Activated T-helper 1 cell treated with anti-CD3 and anti-CD28 coated beads, Interleukin-2, amount 50 U/mL, for 16 hours (primary cell): ENCODE measurements at regions not wholly inside any gene's neighbourhood (a gene's known extent, or its start where the extent isn't known, plus 50 kb on each side); places are given as distances from the start of the nearest gene placed in this dataset.
"Not testable (repeated sequence)": the region's sequence is repeated elsewhere in the genome, so short reads cannot be mapped to it uniquely, and the experiment has no call there.

Experiments used
- DNase-seq, 2 donors: peaks; one replicate each; pipeline ENCODE4 v3.0.0-alpha.2; 2020; ENCODE audit warnings: low read depth in 1 of 2, low spot score in 1 of 2

DNA sequence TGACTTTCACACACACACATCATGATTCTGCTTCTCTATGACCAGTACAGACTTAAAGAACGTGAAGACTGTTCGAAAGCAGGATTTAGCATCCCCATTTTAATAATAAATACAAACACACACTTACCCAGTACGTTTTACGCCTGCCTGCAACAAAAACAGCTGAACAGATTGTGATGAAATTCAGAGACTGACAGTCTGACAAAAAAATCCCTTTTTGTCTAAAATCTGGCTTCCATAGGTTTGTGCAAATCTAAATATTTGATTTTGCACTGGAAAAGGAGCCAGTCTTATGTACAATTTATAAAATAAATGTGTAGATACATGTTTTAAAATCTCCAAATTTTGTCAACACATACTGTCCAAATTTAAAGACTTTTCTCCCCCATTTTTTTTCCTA, 630.7 kb downstream of the ZEB2 start:
- DNase-seq = no peak

DNA sequence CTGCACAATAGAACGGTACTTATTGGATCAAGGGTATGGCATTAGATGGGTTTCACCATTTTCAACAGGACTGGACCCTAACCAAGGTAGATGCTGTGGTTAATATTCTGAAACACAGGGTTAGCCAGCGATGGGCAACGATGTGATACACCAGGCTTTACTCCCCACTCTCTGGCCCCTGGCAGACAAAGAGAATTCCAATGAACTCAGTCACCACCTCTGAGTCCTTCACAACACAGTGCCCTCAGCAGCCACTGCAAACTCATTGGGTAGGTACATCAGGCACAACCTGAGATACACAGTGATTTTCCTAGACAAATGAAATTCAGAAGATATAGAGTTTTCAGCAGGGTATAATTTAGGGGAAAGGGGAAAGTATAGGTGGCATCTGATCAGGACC, 634.5 kb downstream of the ZEB2 start:
- no peak for DNase-seq

DNA sequence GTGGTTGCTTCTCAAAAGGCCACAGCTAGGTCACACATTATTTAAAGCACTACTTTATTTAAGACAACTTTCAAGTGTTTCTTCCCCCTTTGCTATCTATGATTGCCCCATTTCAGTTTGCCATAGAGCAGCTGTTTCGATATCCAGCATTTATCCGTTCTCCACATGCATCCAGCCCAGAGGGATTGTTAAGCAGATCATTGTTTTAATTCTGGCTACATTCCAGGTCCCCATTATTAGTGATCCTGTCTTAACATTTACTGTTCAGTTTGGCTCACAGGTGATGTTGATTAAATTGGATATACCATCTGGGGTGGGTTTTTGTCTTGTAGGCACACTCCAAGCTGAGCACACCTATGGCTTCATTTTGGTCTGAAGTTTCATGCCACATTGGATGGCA, 638.7 kb downstream of the ZEB2 start:
- DNase-seq = no peak

DNA sequence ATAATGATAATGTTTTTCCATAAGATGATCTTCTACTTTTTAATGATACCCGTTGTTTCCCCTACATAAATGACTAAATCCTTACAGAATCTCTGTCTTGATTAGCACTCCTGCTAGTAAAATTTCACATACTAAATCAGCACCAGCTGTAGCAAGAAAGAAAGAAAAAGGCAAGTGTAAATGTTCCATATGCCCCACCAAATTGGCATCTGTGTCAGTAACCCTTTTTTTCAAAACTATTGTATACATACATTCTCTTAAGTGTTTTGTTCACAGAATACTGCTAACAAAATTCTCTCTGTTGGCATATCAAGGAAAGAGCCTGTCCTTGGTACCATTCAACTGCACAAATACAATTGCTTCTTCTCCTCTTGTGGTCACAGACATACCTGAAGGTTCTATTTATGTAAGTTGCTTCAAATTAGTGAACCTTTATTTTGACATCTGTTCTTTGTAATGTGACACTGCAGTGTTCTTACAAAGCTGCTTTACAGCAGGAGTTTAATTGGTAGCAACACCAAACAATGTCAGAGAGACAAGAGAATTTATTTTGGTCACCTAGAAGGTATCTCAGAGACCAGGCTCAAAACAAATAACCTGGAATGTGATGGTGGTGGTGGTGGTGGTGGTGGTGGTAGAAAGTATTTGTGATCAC, 641.9 kb downstream of the ZEB2 start:
- no peak for DNase-seq

DNA sequence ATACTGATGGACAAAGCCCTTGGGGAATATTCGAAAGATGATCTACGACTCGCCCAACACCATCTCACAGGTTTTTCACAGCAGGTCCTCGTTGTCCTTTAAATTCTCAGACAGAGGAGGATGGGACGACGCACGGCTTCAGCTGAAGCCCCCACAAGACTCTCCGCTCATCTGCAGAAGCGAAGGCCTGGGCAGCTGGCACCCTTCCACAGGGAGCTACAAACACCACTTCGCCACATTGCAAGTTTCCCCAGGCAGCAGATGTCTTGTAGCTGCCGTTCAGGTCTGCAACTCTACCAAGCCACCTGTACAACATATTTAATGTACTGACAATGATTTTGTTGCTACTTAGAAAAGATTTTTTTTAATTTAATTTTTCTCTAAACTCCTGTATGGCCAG, 642.9 kb downstream of the ZEB2 start:
- no peak for DNase-seq

DNA sequence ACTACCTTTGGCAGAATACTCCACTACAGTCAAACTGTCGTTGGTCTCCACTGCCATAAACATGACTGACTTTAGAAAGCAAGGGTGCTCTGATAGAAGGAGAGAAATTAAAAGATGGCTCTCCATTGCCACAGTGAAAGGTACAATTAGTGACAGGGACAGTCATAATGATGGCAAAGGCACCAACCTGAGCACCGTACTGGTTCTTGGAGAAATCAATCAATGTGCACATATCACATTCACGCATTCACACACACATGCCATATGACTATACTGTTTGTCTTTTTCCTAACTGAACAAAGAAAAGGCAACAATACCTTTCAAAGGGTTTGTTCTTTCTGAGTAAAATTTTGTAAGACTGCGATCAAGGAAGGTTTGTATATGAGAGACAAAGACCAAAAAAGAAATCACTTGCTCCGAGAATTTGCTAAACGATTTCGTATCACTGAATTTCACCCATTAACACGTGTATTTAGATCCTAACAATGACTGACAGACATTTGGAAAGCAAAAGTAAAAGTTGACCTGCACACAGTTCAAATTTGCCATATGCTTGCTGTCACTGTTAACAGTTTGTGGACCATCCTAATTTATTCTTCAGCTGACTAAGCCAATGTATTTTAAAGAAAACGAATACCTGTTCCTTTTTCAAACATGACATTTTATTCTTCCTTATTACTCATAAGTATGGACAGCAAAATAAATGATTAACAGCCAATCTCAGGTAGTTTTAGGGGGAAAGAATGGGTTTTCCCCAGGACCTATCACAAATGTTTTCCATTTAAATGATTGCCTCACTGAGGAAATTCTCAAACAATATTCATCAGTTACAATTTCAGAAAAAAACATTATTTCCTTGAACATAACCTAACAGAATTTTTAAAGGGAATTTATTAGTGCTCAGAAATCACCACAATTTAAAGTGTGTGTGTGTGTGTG, 644.4 kb downstream of the ZEB2 start:
- no peak for DNase-seq

DNA sequence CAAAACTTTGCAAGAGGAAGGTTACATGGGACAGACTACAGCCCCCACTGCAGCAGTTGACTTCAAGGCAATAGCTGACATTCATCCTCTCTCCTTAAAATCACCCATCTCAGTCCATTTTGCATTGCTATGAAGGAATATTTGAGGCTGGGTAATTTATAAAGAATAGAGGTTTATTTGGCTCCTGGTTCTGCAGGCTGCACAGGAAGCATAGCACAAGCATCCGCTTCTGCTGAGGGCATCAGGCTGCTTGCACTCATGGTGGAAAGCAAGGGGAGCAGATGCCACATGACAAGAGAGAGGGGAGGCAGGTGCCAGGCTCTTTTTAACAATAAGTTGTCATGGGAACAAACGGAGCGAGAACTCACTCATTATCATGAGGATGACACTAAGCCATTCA, 646.0 kb downstream of the ZEB2 start:
- DNase-seq = no peak

DNA sequence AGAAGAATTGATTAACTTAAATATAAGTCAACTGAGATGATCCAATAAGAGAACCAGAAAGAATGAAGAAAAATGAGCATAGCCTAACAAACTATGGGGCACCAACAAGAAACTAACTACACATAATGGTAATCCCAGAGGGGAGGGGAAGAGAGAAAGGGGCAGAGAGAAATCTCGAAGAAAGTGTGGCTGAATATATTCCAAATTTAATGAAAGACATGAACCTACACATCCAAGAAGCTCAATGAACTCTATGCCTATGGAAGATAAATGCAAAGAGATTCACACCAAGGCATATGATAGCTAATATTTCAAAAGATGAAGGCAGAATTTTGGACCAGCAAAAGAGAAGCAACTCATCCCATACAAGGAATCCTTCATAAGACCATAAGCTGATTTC, 649.2 kb downstream of the ZEB2 start:
- DNase-seq = no peak

DNA sequence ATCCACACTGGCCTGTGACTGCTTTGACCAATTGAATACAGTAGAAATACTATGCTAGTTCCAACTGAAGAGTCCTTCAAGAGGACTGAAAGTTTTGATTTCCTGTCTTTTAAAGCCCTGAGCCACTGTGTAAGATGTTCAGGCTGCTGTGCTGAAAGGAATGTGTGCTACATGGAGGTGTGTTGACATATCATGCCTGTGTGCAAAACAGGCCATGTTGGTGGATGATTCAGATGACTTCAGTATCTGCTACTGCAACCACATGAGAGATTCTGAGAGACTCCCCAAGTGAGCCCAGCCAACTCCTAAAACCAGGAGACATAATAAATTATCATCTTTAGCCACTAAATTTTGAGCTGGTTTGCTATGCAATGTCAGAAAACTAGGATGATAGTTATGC, 662.9 kb downstream of the ZEB2 start:
- no peak for DNase-seq

DNA sequence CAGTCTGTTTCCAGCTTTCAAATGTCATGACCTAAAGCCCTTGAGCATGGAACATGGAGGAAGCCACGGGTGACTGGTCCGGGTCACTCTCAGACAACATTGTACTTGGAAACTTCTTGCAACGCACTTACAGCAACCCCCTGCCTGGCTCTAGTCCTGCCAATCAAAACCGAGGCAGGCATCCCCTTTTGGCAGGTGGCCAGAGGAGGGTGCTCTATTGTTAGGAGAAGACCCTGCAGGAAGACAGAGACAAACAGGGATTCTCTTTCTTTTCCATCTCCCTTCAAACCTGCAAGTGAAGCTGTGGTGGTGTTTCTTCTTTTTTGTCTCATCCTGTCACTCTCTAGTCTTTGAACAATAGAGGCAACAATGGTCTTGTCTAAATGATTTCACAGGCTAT, 667.2 kb downstream of the ZEB2 start:
- DNase-seq = no peak

DNA sequence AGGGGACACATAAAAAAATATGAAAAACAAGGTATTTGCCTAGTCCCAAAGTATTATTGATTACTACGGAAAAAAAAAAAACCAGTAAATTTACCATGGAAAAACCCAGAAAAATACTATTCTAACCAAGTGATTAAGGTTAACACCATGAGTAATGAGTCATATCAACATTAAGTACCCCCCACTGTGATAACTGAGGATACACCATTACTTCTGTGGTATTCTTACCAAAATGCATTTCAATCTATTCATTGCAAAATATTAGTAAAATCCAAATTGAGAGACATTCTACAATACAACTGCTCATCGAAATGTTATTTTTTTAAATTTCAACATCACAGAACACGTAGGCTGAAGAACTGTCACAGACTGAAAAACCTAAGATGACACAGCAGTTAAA, 669.8 kb downstream of the ZEB2 start:
- no peak for DNase-seq

DNA sequence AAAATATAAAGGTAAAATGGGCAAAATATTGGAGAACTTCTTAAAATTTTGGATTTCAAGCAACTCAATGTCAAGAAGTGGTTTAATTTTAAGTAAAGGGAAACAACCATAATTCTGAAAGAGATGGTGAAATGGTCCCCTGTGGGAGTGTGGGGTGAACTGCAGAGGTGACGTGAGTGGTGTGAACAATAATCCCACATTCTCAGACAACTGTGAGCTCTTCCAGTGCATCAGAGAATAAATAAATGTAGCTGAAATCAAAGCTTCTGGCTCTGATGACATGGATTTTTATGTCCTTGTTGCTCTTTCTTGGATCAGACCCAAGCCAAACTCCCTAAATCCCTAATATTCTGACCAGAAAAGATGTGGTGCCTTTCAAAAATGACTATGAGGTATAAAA, 672.7 kb downstream of the ZEB2 start:
- no peak for DNase-seq

DNA sequence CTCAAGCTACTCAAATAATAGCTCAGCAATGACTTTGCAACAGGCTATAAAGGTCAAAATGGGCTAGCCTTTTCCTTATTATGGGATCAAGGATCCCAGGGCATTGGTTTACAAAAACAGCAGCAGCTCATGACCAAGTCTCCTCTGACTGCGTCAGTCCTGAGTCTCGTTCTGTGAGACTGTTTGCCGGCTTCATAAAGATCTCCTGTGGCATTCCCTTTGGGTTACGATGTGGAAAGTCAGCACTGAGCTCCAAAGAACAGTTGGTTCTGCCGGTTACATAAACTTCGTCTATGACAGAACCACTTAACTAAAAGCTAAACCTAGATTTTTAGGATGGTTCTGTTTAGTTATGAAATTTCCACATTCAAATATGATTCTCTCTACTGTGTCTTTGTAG, 674.9 kb downstream of the ZEB2 start:
- DNase-seq = no peak

DNA sequence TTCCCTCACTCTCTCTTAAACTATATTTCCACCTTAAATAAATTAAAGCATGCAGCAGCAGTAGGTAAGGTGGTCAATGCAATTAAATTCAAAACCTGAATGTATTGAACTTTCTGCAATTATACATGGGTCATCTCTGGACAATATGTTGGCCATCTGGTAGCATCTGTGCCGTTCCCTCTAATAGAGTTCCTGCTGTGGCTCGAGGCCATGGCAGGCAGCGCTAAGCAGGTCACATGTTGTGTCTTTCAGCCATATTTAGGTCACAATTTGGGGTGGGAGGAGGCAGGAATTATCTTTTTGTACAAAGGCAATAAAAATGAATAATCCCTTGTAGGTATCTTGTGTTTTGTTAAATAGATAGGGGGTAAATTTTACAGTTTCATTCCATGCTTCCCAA, 676.2 kb downstream of the ZEB2 start:
- no peak for DNase-seq

DNA sequence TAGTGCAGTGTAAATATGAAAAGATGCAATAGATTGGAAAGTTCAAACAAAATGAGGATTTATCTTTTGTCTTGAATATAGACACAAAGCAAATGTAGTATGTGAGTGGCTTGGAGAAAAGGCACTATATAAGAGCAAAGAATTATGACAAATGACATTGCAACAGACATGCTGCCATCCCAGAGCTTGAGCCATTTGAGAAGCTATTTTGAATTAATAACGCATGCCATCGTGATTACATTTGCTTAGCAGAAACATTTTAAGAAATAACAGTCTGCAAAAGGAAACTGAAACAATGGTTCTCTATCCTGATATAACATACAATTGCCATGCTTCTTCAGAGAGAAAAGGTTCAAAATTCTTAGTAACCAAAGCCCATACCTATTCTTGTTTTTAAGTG, 677.1 kb downstream of the ZEB2 start:
- no peak for DNase-seq

DNA sequence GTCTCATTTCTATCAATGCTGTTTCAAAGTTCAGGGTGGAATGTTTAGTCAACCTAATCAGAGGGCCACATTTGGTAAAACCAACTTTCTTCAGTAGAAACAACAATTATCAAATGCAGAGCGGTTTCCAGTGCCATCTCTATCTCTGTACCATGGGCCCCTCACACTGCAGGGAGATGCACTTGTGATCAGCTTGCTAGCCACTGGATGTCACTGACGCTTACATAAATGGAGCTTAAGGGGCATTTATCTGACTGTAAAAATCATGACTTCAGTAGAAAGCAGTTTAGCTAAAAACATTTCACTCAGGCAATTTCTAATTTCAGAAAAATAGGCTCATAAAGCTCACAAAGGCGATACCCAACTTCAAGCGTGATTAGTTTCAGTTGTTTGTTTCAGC, 678.0 kb downstream of the ZEB2 start:
- no peak for DNase-seq

DNA sequence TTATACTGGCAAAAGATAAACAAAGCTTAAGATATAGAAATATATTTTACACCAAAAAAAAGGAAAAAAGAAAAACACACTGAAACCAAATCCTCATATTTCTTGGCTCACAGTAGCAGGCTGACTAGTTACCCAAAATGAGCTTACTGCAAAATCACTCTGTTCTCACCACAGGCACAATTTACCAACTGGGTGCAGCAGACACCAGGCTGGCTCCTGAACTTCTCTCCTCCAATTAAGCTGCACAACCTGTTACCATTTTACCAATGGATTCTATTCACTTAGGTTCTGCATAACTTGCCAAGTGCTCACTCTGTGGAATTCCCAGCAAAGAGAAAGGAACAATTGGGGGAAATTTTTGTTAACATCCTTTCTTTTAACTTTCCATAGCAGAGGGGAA, 679.3 kb downstream of the ZEB2 start:
- DNase-seq = no peak

DNA sequence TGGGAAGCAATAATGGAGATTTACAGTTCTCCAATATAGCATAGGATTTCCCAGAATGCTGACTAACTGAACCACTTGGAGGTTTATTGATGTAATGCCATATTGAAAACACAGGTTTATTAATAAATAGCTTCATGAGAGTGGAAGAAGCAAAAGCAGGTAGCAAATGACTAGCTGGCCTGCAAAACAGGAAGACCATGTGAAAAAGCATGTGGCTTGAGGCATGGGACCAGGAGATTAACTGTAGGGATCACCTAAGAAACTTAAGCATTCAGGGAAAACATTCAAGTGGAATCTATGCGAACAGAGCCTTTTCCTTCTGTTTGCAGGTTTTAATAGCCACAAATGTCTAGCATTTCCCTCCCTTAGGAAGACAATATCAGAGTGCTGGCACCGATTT, 679.7 kb downstream of the ZEB2 start:
- DNase-seq = no peak

DNA sequence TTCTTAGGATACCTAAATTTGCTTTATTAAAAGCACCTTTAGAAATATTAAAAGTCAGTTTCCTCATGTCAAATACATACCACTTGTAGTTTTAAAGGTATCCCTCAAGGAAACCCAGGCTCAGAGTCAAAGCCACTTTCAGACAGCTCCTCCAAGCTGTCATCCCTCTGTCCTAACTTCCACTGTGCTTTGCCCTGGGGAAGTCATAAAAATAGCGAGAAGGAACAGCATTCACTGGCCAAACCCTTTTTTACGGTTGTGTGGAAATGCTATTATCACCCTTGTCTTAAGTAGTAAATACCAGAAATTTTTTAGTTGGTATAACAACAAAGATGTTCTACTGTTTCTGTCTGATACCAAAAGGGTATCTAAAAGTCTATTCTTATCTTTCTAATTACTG, 680.5 kb downstream of the ZEB2 start:
- DNase-seq = no peak

DNA sequence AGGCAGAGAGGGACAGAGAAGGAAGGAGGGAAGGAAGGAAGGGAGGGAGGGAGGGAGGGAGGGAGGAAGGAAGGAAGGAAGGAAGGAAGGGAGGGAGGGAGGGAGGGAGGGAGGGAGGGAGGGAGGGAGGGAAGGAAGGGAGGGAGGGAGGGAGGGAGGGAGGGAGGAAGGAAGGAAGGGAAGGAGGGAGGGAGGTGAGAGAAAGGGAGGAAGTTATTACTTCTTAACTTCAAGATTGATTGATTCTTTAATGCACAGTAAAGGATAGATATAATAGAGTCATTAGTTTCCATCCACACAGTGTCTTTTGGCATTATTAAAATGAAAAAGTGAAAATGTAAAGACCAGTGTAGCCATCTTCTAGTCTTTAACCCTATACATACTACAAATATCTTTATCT, 682.9 kb downstream of the ZEB2 start:
- not testable (repeated sequence) for DNase-seq

DNA sequence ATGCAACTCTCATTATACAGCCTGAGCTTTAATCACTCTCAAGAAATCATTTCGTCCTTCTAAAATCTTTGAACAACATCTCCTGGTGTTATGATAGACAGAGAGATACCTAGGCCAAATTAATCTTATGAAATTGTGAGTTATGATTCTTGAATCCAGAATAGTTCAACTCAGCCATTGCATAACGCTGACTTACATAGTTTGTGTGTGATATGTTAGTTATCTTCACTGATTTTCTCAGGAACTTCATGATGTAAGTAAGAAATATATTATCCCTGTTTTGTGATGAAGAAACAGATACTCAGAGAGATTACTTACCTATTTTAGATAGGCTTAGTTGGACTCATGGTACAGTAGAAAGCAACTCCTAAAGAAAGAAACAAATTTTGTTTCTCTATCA, 684.4 kb downstream of the ZEB2 start:
- no peak for DNase-seq

DNA sequence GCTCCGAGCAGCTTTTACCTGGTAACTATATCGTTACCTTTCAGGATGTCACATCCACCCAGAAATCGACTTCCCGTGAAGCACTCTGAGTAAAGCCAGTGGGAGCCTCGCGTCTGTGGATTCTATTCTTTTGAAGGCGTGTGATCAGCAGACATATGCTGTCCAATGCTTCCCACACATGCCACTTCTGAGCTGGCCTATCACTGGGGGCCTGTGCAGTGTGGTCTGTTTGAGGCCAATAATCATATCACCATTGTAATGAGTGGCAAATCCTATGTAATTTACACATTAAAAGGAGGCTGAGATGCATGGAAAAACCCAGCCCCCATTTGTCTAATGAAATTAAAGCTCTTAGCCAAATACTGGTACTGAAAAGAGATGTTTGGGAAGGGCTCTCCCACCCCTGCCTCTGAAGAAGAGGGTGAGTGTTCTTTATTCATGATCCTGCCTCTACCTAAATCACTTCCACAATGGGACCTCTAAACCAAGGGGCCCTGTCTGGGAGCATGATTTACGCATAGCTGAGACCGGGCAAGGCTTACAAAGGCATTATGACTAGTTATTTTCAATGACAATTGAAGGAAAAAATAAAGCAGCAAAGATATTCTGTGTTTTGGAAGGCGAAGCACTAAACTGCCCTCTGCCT, 686.8 kb downstream of the ZEB2 start:
- DNase-seq = no peak
